HG02798 (cell line): ENCODE measurements at regions not wholly inside any gene's neighbourhood (a gene's known extent, or its start where the extent isn't known, plus 50 kb on each side); places are given as distances from the start of the nearest gene placed in this dataset.
"Not testable (repeated sequence)": the region's sequence is repeated elsewhere in the genome, so short reads cannot be mapped to it uniquely, and the experiment has no call there.

Source experiments
- ATAC-seq: cut with Tn5 transposase; IDR thresholded peaks from one replicate; pipeline ENCODE4 v1.9.1; 2021; ENCODE audit warnings: mild to moderate bottlenecking; ENCODE audit not compliant: unreplicated experiment, poor library complexity

- ATAC-seq = no peak
These were observed 90.2 kb upstream of the SLC6A11 start for GRCh38 chr3:10725846-10726245.

- ATAC-seq = no peak
These were observed 89.2 kb upstream of the SLC6A11 start for GRCh38 chr3:10726787-10727186.

DNA sequence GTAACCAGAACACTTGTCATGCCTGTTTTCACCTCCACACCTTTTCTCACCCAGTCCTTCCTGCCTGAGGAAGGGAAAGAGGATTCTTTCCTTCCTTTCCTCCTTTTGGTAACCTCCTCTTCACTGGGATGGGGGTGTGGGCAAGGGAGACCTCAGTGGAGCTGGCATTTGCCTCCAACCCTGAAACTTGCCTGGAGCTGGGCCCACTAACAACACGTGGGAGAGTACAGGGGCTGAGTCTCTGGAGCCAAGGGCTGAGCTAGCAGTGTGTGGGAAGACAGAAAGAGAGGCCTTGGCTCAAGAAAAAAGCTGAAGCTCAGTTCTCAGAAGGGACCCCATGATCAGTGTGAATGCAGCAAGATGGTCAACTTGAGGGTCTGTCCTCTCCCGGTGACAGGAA lies 86.6 kb upstream of the SLC6A11 start:
- no peak for ATAC-seq

DNA sequence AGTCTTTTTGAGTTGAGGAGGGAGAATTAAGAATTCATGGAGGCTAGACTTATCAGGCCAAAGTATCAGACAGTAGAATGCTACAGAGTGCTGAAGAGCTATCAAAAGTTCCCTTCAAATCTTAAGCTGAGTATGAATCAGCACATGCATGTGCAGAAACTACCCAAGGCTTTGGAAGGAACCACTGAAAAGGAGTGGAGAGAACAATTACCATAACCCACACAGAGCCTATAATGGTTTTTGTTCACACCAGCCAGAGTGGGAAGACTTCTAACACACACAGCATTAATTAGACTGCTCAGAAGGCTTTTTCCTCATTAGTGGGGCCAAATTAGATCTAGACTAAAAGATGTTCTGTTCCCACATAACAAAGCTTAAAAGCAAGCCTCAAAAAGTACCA lies 83.7 kb upstream of the SLC6A11 start:
- ATAC-seq = no peak

- no peak for ATAC-seq
These were observed 82.7 kb upstream of the SLC6A11 start for GRCh38 chr3:10733297-10733696.

GRCh38 chr3:10736444-10736843 lies 79.6 kb upstream of the SLC6A11 start:
- not testable (repeated sequence) for ATAC-seq

DNA sequence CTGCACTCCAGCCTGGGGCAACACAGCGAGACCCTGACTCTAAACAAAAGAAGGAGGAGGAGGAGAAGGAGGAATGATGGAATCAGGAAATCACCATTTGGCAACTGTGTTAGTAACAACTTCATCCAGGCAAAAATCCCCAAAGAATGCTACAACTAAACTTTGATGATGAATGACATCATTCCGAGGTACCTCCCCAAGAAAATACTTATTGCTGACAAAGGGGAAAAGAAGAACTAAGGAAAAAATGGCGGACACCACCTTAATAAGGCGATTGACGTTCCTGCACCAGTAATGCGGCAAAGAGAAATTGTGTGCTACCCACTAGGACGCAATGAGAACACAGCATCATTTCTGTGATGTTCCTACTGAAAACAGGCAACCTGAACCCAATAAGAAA lies 78.2 kb upstream of the SLC6A11 start:
- ATAC-seq = no peak

- peak; percentile 49 for ATAC-seq
These were observed 77.2 kb upstream of the SLC6A11 start for GRCh38 chr3:10738688-10739372.

DNA sequence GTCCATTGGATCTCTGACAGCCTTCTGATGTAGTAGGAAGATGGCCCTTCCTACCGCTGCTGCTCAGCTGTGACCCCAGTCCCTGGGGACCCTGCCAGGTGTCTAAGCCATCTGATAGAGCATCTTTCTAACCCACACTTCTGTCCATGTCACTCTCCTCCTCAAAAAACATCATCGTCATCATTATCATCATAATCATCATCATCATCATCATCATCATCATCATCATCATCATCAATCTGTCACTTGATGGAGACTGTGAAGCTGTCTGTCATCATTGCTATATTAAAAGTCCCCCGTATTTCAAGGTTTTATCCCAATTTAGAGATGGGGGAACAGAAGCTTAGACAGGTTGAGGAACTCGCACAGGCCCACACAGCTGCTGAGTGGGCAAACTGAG lies 75.1 kb upstream of the SLC6A11 start:
- no peak for ATAC-seq

DNA sequence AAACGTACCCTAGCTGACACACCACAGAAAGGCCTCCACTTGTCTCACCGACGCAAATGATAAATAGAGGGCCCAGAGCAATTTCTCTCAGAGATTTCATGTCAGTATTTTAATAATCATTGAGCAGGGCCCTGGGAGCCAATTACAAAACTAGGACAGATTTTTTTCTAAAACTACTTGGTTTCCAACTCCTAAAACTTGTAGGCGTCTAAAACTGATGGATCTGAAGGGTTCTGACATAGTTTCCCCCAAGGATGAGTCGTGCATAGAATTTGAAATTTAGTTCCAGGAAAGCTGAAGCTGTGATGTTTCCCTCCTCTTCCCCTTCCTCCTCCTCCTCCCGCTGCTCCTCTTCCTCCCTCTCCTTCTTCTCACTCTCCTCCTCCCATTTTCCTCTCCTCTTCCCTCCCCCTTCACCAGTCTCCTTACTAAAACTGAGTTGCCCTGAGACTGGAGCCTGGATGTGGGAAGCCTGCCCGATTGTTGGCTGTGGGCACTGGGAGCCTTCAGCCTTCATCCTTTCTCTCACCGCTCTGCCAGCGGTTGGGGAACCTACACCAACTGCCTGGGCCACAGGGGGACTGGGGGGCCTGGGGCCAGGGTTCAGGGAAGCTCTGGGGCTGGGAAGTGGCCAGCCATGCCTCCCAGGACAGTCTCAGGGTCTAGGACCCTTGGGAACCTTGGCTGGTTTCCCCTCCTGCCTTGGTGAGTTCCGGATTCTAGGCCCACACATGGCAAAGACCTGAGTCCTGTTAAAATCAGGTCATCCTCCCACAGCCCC lies 73.9 kb upstream of the SLC6A11 start:
- no peak for ATAC-seq

DNA sequence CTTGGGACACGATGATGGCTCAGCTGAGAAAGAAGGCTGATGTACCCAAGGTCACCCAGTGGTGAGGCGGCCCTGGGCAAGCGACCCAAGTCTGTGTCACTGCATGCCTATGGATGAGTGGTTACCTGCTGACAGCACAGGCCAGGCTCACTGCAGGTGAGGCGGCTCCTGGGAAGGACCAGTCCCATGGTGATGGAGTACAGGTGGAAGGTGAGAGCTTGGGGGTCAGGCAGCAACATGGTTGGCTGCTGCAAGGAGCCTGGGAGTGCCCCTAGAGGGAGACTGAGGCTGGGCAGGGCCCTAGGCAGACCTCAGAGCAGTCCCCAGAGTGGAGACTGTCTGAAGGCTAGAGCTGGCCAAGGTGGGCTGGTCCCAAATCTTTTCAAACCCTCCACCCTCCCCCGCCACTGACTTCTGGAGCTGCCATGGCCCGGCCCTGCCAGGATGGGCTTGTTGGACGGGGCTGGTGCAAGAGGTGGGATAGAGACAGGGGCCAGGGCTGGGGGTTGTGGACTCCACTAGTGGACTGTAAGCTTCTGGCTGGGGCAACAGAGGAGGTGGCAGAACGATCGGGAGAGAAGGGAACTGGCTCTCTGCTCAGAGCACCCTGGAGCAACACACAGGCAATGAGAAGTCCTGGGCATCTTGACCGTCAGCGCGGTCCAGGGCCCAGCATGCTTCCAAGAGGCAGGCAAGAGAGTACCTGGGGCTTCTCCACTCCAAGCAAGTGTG lies 72.5 kb upstream of the SLC6A11 start:
- no peak for ATAC-seq

GRCh38 chr3:10744098-10744465 lies 71.9 kb upstream of the SLC6A11 start:
- ATAC-seq = no peak

DNA sequence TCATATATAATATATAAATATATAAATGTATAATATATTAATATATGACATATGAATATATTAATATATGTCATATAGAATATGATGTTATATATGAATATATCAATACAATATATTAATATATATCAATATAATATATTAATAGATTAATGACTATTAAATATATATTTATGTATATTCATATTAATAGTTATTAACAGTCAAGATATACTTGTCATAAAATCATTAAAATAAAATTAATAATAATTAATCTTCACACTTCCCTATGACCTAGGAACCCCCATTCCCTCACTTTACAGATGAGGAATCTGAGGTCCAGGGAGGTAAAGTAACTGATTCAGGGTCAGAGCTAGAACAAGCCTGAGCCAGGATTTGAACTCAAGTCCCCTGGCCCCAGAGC lies 70.6 kb upstream of the SLC6A11 start:
- ATAC-seq = no peak

DNA sequence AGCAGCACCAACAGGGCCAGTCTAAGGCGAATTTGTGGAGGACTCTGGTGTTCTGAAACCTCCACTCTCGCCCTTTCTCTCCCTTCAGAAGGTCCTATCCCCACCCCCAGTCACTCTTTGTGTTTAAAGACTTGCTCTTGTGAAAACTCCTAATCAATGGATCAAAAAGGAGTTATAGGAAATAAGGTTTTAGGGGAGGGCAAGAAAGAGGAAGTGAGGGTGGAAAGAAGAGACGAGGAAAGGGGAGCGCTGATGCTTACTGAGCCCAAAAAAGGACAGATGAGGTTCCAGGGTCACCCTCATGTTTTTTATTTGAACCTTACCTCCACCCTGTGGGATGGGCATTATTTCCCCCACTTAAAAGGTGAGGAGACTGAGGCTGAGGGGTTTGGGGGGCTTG lies 70.0 kb upstream of the SLC6A11 start:
- ATAC-seq = no peak

DNA sequence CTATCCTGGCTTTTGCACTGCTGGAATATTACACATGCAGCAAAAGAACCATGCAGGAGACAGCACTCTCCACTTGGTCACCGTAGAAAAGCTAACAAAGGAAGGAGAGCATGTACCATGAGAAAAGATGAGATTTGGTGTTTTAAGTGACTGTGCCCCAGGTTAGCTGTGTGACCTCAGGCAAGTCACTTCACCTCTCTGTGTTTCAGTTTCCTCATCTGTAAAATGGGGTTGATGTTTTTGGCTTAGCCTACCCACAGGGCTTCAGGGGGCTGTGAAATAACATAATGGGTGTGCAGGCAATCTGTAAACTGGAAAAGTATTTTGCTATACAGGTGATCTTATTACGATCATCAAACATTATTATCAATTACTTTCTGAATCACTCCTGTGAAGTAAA lies 69.3 kb upstream of the SLC6A11 start:
- ATAC-seq = no peak

DNA sequence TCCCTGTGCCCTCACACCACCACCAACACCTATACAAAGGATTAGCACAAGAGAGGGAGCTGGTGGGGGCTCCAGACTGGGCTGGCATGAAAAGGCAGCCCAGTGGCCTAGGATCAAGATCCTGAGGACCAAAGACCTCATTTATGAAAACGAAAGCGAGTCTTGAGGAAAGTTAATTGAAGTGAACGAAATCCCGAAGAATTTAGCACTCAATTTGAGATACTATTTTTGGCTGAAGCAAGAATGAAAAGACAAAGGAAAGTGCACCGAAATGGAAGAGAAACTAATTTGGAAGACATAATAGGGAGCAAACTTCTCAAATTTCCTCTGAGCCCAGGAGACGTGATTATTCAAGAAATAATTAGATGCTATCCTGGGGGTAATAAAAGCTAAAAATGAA lies 68.7 kb upstream of the SLC6A11 start:
- ATAC-seq = no peak

GRCh38 chr3:10748040-10748439 lies 68.0 kb upstream of the SLC6A11 start:
- no peak for ATAC-seq

DNA sequence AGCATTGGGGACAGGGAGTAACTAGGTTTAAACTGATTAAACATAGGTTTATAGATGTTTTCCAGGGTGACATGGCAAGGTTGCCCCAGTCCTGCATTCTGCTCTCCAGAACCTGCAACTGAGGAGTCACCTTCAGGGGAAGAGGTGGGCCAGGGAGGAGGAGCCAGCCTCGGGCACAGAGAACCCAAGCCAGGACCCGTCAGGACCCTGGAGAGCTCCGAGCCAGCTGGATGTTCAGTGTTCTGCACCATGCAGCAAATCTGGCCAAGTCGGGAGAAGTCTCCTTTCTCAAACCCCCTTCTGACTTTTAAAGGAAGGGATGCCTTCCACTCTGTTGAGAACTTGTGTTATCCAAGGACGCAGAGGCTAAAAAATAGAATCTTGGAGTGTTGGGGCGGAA lies 62.1 kb upstream of the SLC6A11 start:
- no peak for ATAC-seq

DNA sequence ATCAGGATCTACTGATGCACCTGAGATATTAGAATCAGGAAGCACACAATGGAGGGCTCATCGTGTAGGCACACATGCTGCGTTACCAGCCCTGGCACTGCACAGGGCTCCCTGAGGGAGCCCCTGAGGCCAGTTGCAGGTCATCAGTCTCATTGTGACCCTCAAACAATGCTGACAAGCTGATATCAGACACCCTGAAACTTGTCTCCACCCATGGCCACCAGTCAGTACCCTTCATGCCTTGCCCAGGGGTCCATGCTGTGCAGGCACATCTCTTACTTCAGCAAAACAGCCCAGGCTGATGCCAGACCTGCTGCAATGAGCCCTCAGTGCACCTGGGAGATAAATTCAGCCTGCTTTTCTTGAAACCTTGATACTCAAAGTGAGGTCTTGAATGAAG lies 59.5 kb upstream of the SLC6A11 start:
- no peak for ATAC-seq

GRCh38 chr3:10757021-10757820 lies 58.8 kb upstream of the SLC6A11 start:
- no peak for ATAC-seq

DNA sequence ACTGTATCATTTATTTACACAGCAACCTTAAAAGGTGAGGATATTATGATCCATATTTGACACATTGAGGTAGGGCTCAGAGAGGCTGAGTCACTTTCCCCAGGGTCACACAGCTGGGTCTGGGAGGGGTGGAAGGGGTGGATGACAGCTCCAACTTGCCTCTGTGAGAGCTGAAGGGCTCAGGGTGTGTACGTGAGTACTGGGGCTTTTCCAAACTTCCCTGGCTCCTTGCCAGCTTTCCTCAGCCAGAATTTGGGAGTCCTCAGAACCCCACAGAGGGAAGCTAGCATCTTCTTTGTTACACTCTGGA lies 58.3 kb upstream of the SLC6A11 start:
- no peak for ATAC-seq
